IPS-NIHi11 (cell line): ENCODE measurements at regions not wholly inside any gene's neighbourhood (a gene's known extent, or its start where the extent isn't known, plus 50 kb on each side); places are given as distances from the start of the nearest gene placed in this dataset.
"Not testable (repeated sequence)": the region's sequence is repeated elsewhere in the genome, so short reads cannot be mapped to it uniquely, and the experiment has no call there.

ENCODE experiments used
- DNase-seq: peaks from one replicate; pipeline ENCODE4 v3.0.0; 2012; ENCODE audit warnings: mixed read lengths, low spot score

GRCh38 chr19:56894626-56895025 lies 54.1 kb upstream of the PEG3 start:
- no peak for DNase-seq

GRCh38 chr19:56896095-56896494 lies 55.6 kb upstream of the PEG3 start:
- DNase-seq: no peak

GRCh38 chr19:56899943-56900342 lies 59.4 kb upstream of the PEG3 start:
- no peak for DNase-seq

GRCh38 chr19:56900573-56901097 lies 60.1 kb upstream of the PEG3 start:
- no peak for DNase-seq

GRCh38 chr19:56905631-56906150 lies 65.2 kb upstream of the PEG3 start:
- DNase-seq: no peak

- no peak for DNase-seq
Observed at GRCh38 chr19:56912401-56913112, 72.0 kb upstream of the PEG3 start.

- not testable (repeated sequence) for DNase-seq
Observed at GRCh38 chr19:56913113-56913455, 72.6 kb upstream of the PEG3 start.

- DNase-seq: no peak
Observed at GRCh38 chr19:56916528-56916927, 76.0 kb upstream of the PEG3 start.

GRCh38 chr19:56917529-56917928 lies 77.0 kb upstream of the PEG3 start:
- no peak for DNase-seq

- no peak for DNase-seq
Observed at GRCh38 chr19:56917998-56918397, 77.5 kb upstream of the PEG3 start.

GRCh38 chr19:56918682-56919307 lies 78.3 kb upstream of the PEG3 start:
- no peak for DNase-seq

GRCh38 chr19:56919308-56919995 lies 78.9 kb upstream of the PEG3 start:
- no peak for DNase-seq

GRCh38 chr19:56926094-56926493 lies 85.6 kb upstream of the PEG3 start:
- DNase-seq: not testable (repeated sequence)

GRCh38 chr19:56927294-56927693 lies 86.8 kb upstream of the PEG3 start:
- no peak for DNase-seq

- no peak for DNase-seq
Observed at GRCh38 chr19:56927791-56928207, 87.3 kb upstream of the PEG3 start.

- no peak for DNase-seq
Observed at GRCh38 chr19:56930647-56931535, 90.4 kb upstream of the PEG3 start.

- DNase-seq: no peak
Observed at GRCh38 chr19:56933014-56933705, 92.6 kb upstream of the PEG3 start.

- DNase-seq: no peak
Observed at GRCh38 chr19:56934438-56935090, 94.0 kb upstream of the PEG3 start.

GRCh38 chr19:56939951-56940350 lies 99.4 kb upstream of the PEG3 start:
- DNase-seq: no peak

- peak; percentile 31 for DNase-seq
Observed at GRCh38 chr19:56942756-56943155, 102.2 kb upstream of the PEG3 start.

- DNase-seq: no peak
Observed at GRCh38 chr19:56946159-56946558, 105.6 kb upstream of the PEG3 start.
